ENCODE measurements at regions not wholly inside any gene's neighbourhood (a gene's known extent, or its start where the extent isn't known, plus 50 kb on each side); places are given as distances from the start of the nearest gene placed in this dataset.

DNA sequence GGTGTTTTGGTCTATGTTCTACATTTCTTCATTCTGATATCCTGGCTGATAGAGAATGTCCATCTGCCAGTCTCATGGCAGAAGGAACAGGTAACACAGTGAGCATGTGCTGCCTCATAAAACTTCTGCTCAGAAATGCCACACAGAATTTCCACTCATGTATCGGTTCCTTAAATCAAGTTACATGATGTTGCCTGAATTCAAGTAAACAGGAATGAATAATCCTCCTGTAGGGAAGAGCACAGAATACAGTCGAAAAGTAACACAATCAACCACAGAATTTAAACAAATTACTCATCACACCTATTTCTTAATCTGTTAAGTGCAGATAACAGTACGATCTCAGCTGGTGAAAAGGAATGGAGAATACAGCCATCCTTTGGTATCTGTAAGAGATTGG is 74.7 kb downstream of the FAM217A start:
- no peak for DNase-seq (ENCODE audit: low read depth in 2 of 2)

- DNase-seq (ENCODE audit: low read depth in 2 of 2), result peak; percentile 63 to 71
Observed at GRCh38 chr6:4008324-4009047, 70.5 kb downstream of the FAM217A start.

DNA sequence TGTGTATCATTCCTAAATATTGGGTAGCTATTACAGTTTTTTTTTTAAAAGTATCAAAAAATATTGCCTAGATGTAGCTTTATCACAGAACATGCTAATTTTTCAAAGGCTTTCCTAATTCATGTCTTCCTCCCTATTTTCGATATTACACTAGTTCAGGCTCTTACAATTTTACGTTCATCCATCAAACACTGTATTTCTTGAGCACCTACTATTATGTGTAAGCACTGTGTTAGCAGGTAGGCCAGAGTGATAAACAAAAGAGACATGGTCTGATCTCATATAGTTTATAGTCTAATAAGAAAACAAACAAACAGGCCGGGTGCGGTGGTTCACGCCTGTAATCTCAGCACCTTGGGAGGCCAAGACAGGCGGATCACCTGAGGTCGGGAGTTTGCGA is 69.5 kb downstream of the FAM217A start:
- no peak for DNase-seq (ENCODE audit: low read depth in 2 of 2)

- DNase-seq (ENCODE audit: low read depth in 2 of 2), result no peak
Observed at GRCh38 chr6:4010048-4010447, 68.9 kb downstream of the FAM217A start.

DNA sequence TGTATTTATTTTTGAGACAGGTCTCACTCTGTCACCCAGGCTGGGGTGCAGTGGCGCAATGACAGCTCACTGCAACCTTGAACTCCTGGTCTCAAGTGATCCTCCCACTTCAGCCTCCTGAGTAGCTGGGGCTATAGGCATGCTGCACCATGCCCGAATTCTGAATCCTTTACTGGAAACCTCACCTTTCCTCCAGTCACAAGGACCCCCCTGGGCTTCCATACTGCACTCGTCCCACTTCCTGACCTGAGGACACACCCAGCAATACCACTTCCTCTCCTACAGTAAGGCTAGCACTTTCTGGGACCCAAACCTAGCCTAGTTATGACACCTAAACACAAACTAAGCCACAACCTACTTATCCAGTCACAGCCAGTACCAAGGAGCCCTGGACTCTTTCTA is 68.2 kb downstream of the FAM217A start:
- no peak for DNase-seq (ENCODE audit: low read depth in 2 of 2)

DNA sequence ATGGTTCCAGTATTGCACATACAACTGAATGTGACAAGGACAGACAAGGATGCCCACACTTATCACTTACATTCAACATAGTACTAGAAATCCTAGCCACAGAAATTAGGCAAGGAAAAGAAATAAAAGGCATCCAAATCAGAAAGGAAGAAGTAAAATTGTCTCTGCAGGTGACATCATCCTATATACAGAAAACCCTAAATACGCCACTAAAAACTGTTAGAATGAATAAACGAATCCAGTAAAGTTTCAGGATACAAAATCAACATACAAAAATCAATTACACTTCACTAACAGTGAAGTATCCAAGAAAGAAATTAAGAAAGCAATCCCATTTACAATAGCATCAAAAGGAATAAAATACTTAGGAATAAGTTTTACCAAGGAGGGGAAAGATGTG is 66.1 kb downstream of the FAM217A start:
- DNase-seq (ENCODE audit: low read depth in 2 of 2), result no peak

GRCh38 chr6:4017058-4017739 is 61.7 kb downstream of the FAM217A start:
- no peak for DNase-seq (ENCODE audit: low read depth in 2 of 2)

GRCh38 chr6:4017834-4018170 is 61.1 kb downstream of the FAM217A start:
- peak in 1 of 2 experiments; percentile 9 for DNase-seq (ENCODE audit: low read depth in 2 of 2)

DNA sequence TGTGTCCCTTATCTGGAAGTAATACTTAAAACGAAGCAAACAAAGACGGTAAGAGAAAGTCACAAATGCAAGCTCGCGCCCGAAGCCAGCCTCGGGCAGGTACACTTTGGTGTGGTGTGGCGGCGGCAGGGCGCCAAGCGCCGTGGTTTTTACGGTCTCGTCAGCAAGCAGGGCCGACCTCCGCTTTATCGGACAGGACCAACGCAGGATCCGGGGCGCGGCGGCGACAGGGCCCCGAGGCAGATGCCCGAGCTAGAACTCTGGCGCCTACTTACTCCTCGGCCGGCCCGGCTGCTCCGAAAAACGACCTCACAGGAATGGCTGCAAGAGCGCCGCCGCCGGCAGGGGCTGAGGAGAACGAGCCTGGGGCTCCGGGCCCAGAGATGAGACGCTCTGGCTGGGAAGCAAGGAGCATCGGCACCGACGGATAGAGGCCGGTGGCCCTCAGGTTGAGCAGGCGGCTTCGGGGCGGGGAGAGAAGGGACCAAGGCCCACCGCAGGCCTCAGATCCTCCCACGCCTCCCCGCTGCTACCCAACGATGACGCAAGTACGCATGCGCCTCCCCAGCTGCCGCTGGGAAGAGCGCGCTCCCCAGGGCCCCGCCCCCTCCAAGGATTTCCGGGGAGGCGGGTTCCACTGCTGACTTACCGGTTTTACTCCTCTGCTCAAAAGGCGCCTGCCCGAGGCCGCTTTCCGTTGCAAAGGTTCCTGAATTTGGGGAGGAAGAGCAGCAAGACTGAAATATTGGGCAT is 60.6 kb downstream of the FAM217A start:
- peak; percentile 88 to 89 for DNase-seq (ENCODE audit: low read depth in 2 of 2)

All from fibroblast of skin of left quadriceps (primary cell).